Liver (tissue), 3 donors: ENCODE measurements at regions not wholly inside any gene's neighbourhood (a gene's known extent, or its start where the extent isn't known, plus 50 kb on each side); places are given as distances from the start of the nearest gene placed in this dataset.

ENCODE experiments used
- CTCF ChIP-seq: fragments of 150-350 bp; IDR thresholded peaks from 2 replicates; pipeline ENCODE4 v1.5.1; 2017; ENCODE audit warnings: improper control_type of control experiment, low read depth, low read length; ENCODE audit not compliant: missing input control
- FOXA1 ChIP-seq: IDR thresholded peaks from 2 replicates; pipeline ENCODE4 v1.6.1; 2016; ENCODE audit warnings: antibody characterized with exemption
- GABPA ChIP-seq, 2 donors: IDR thresholded peaks in 1 of 2; conservative IDR thresholded peaks in 1 of 2; 2 replicates each; pipeline ENCODE4 v1.6.1; 2016; ENCODE audit warnings: antibody characterized with exemption in 2 of 2, mild to moderate bottlenecking in 1 of 2, moderate library complexity in 1 of 2
- JUND ChIP-seq, 2 donors: IDR thresholded peaks; 2 replicates each; pipeline ENCODE4 v1.6.1; 2016; ENCODE audit warnings: antibody characterized with exemption in 2 of 2
- MAX ChIP-seq: IDR thresholded peaks from 2 replicates; pipeline ENCODE4 v1.6.1; 2016; ENCODE audit warnings: antibody characterized with exemption
- NR2F2 ChIP-seq: IDR thresholded peaks from 2 replicates; pipeline ENCODE4 v1.6.1; 2016; ENCODE audit warnings: antibody characterized with exemption
- RAD21 ChIP-seq, 2 donors: IDR thresholded peaks; 2 replicates each; pipeline ENCODE4 v1.6.1; 2016; ENCODE audit warnings: antibody characterized with exemption in 2 of 2, mild to moderate bottlenecking in 2 of 2
- REST ChIP-seq: IDR thresholded peaks from 2 replicates; pipeline ENCODE4 v1.6.1; 2016; ENCODE audit warnings: antibody characterized with exemption, mild to moderate bottlenecking
- TAF1 ChIP-seq: conservative IDR thresholded peaks from 2 replicates; pipeline ENCODE4 v1.6.1; 2016; ENCODE audit warnings: antibody characterized with exemption, mild to moderate bottlenecking
- donor health status: healthy.
- donor health status: healthy.

GRCh38 chr4:159460371-159460770 is 357.5 kb downstream of the RAPGEF2 start:
- TF ChIP-seq CTCF, result no peak
- TF ChIP-seq JUND (IDR thresholded peaks at IDR 0.05), result no peak
- TF ChIP-seq RAD21 (IDR thresholded peaks at IDR 0.05), result no peak
- TF ChIP-seq NR2F2, result no peak
- TF ChIP-seq TAF1, result no peak
- TF ChIP-seq REST, result no peak
- no peak for TF ChIP-seq MAX
- TF ChIP-seq GABPA (IDR thresholded peaks at IDR 0.05 in 1 of 2, conservative IDR thresholded peaks at IDR 0.05 in 1 of 2), result no peak
- no peak for TF ChIP-seq FOXA1
